Lower leg skin (tissue), 3 donors: ENCODE measurements at regions not wholly inside any gene's neighbourhood (a gene's known extent, or its start where the extent isn't known, plus 50 kb on each side); places are given as distances from the start of the nearest gene placed in this dataset.

Experiments used
- CTCF ChIP-seq, 3 donors: fragments of 450-650 bp; IDR thresholded peaks; one replicate each; pipeline ENCODE4 v1.5.1; 2016; ENCODE audit warnings: antibody characterized with exemption in 3 of 3, mild to moderate bottlenecking in 3 of 3, moderate library complexity in 2 of 3
- POLR2A ChIP-seq, 2 donors: fragments of 450-650 bp; IDR thresholded peaks; one replicate each; pipeline ENCODE4 v1.6.1; 2016 to 2017; ENCODE audit warnings: antibody characterized with exemption in 2 of 2, mild to moderate bottlenecking in 1 of 2, moderate library complexity in 1 of 2

DNA sequence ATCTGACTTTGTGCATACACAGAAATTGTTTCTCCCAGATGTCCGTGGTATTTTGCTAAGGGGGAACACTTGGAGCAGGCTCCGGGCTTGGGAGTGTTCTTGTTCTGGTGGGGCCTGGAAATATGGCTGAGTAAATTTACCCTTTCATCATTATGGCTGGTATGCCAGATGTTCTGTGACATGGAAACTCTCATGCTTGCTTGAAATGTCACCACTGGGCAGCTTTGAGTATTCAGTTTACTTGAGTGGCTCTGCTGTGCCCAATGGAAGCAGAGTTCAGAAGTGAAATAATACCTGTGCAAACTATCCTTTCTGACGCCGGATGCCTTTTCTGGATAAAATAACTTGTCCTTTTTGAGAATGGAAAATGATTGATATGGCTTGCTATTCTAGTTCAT lies 283.6 kb upstream of the TPM1 start:
- no peak for TF ChIP-seq CTCF (IDR thresholded peaks at IDR 0.05)
- TF ChIP-seq POLR2A (IDR thresholded peaks at IDR 0.05) = no peak
